ENCODE measurements at regions not wholly inside any gene's neighbourhood (a gene's known extent, or its start where the extent isn't known, plus 50 kb on each side); places are given as distances from the start of the nearest gene placed in this dataset.

DNA sequence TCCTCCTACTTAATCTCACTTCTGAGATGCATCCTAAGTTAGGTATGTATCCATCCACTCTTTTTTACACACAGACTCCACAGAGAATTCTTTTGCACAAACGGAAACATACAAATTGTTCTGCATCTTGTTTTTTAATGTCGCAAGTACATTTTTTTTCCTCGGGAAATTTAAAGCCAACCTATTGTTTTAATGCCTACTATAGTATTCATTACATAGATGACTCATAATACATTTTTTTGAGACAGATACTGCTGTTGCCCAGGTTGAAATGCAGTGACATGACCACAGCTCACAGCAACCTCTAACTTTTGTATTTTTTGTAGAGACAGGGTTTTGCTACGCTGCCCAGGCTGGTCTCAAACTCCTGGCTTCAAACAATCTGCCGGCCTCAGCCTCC lies 90.8 kb upstream of the TMEM45B start:
- no peak overlapping the region for H3K4me3 ChIP-seq (ENCODE audit: insufficient read depth, low read depth, low read length)
- intact Hi-C loops (cut with micrococcal nuclease) = no loop called here
- POLR2A ChIA-PET (ENCODE audit: unreplicated experiment) = no interaction called here

More for the DNA sequence above, 90.8 kb upstream of the TMEM45B start:
- H4K91ac ChIP-seq (ENCODE audit: insufficient read depth, low read depth, low read length) = no peak overlapping the region
- no peak for TF ChIP-seq MAFK (IDR thresholded peaks at IDR 0.05; ENCODE audit: low read depth, low read length)
- no peak for TF ChIP-seq NFE2L2 (IDR thresholded peaks at IDR 0.05; ENCODE audit: low read depth, low read length)
- no peak for TF ChIP-seq FOS (IDR thresholded peaks at IDR 0.05; ENCODE audit: low read depth, low read length)
- TF ChIP-seq CHD1 (IDR thresholded peaks at IDR 0.05; ENCODE audit: low read depth, low read length) = no peak
- no peak for TF ChIP-seq MXI1 (IDR thresholded peaks at IDR 0.05; ENCODE audit: borderline replicate concordance, low read depth, low read length)
- TF ChIP-seq CEBPB (IDR thresholded peaks at IDR 0.05; ENCODE audit: low read depth, low read length) = no peak
- TF ChIP-seq POLR2A (IDR thresholded peaks at IDR 0.05; ENCODE audit: low read depth, low read length) = no peak
- no peak for TF ChIP-seq USF2 (IDR thresholded peaks at IDR 0.05; ENCODE audit: low read depth, low read length)
- TF ChIP-seq, protein P1, sequence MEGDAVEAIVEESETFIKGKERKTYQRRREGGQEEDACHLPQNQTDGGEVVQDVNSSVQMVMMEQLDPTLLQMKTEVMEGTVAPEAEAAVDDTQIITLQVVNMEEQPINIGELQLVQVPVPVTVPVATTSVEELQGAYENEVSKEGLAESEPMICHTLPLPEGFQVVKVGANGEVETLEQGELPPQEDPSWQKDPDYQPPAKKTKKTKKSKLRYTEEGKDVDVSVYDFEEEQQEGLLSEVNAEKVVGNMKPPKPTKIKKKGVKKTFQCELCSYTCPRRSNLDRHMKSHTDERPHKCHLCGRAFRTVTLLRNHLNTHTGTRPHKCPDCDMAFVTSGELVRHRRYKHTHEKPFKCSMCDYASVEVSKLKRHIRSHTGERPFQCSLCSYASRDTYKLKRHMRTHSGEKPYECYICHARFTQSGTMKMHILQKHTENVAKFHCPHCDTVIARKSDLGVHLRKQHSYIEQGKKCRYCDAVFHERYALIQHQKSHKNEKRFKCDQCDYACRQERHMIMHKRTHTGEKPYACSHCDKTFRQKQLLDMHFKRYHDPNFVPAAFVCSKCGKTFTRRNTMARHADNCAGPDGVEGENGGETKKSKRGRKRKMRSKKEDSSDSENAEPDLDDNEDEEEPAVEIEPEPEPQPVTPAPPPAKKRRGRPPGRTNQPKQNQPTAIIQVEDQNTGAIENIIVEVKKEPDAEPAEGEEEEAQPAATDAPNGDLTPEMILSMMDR (conservative IDR thresholded peaks at IDR 0.05; ENCODE audit: low read depth, low read length) = no peak
- no peak for TF ChIP-seq RCOR1 (IDR thresholded peaks at IDR 0.05; ENCODE audit: insufficient replicate concordance, low read length)
- no peak for TF ChIP-seq MAZ (IDR thresholded peaks at IDR 0.05; ENCODE audit: borderline replicate concordance, low read depth, low read length)
- no peak for TF ChIP-seq RAD21 (IDR thresholded peaks at IDR 0.05; ENCODE audit: low read length)
- TF ChIP-seq SMC3 (IDR thresholded peaks at IDR 0.05; ENCODE audit: low read depth, low read length) = no peak
- no peak for TF ChIP-seq BHLHE40 (IDR thresholded peaks at IDR 0.05; ENCODE audit: low read depth, low read length)
- no peak for TF ChIP-seq RFX5 (IDR thresholded peaks at IDR 0.05; ENCODE audit: low read depth, low read length)
- TF ChIP-seq, protein P2, sequence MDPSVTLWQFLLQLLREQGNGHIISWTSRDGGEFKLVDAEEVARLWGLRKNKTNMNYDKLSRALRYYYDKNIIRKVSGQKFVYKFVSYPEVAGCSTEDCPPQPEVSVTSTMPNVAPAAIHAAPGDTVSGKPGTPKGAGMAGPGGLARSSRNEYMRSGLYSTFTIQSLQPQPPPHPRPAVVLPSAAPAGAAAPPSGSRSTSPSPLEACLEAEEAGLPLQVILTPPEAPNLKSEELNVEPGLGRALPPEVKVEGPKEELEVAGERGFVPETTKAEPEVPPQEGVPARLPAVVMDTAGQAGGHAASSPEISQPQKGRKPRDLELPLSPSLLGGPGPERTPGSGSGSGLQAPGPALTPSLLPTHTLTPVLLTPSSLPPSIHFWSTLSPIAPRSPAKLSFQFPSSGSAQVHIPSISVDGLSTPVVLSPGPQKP (IDR thresholded peaks at IDR 0.05; ENCODE audit: borderline replicate concordance, low read depth, low read length) = no peak
- in situ Hi-C loops (cut with MboI; ENCODE audit: low sequenced_read_pairs) (loop anchor here (25.0 kb wide), 1 partner anchor 613 kb away; no protein-coding TSS in a partner anchor), dilution Hi-C loops (cut with HindIII; ENCODE audit: low sequenced_read_pairs, unreplicated experiment) (no loop called here)
- no peaks in the 10 kb centered on the region for H3K9me3 ChIP-seq (ENCODE audit: control insufficient read depth, insufficient read depth, low read length)
- H2BK20ac ChIP-seq (ENCODE audit: low read depth, low read length) = no peak overlapping the region
- no peak overlapping the region for H2AFZ ChIP-seq (replicated peaks; ENCODE audit: low read length, poor library complexity)
- H3K56ac ChIP-seq (ENCODE audit: extremely low read depth, insufficient read depth, low read length) = no peak overlapping the region
- no peak overlapping the region for H4K5ac ChIP-seq (ENCODE audit: low read depth, low read length)
- ATAC-seq (ENCODE audit: low read depth) (no peak), DNase-seq (no peak)
- CTCF ChIA-PET = interaction anchor here (0.6 kb wide), 1 partner anchor 76 kb away, joined by 3 read pairs; no protein-coding TSS in a partner anchor
- H3K9me1 ChIP-seq (ENCODE audit: insufficient read depth, low read length) = no peaks in the 10 kb centered on the region
- peaks cover 4% of the 10 kb centered on the region; the same call in 1 of the 2 replicates for H3K27me3 ChIP-seq (ENCODE audit: control insufficient read depth, insufficient read depth, low read length)
- H2AK9ac ChIP-seq (replicated peaks; ENCODE audit: low read depth, low read length, poor library complexity) = no peak overlapping the region
- H3K23ac ChIP-seq (ENCODE audit: low read depth, low read length) = no peak overlapping the region
- H4K8ac ChIP-seq (ENCODE audit: low read depth in 2 of 2, low read length in 2 of 2) = no peak overlapping the region
- no peak overlapping the region for H2BK15ac ChIP-seq (ENCODE audit: low read depth, low read length)
- H3K27ac ChIP-seq (ENCODE audit: insufficient read depth, low read length) = no peak overlapping the region
- no peak overlapping the region for H3K4ac ChIP-seq (ENCODE audit: low read depth, low read length)
- H3K79me1 ChIP-seq (ENCODE audit: low read depth in 1 of 2, low read length in 2 of 2) = no peaks in the 10 kb centered on the region
- H2BK120ac ChIP-seq (ENCODE audit: low read depth, low read length) = no peak overlapping the region
- H3K36me3 ChIP-seq (ENCODE audit: control insufficient read depth, insufficient read depth, low read length) = no peaks in the 10 kb centered on the region
- no peak overlapping the region for H2AK5ac ChIP-seq (ENCODE audit: low read depth, low read length)
- H3K4me2 ChIP-seq (ENCODE audit: low read depth, low read length) = no peak overlapping the region
- no peak overlapping the region for H3K18ac ChIP-seq (ENCODE audit: low read depth, low read length)
- no CpG with 5 or more reads among the region's 5 CpGs for WGBS, 2 experiments (ENCODE audit: extremely low coverage in 2 of 2, insufficient read length in 1 of 2)
- BruUV-seq (replicated peaks) = no TSS peak
- no peak overlapping the region for H3K9ac ChIP-seq (ENCODE audit: low read depth, low read length)
- H3K14ac ChIP-seq (replicated peaks; ENCODE audit: low read depth, low read length) = no peak overlapping the region
- H3K4me1 ChIP-seq (ENCODE audit: control insufficient read depth, insufficient read depth, low read length) = no peaks in the 10 kb centered on the region
- no peak overlapping the region for H2BK5ac ChIP-seq (ENCODE audit: low read depth, low read length, poor library complexity, severe bottlenecking)
- no peaks in the 10 kb centered on the region for H4K20me1 ChIP-seq (ENCODE audit: insufficient read depth, low read length)

Measured in IMR-90 (cell line).